GM12865 (cell line): ENCODE measurements at regions not wholly inside any gene's neighbourhood (a gene's known extent, or its start where the extent isn't known, plus 50 kb on each side); places are given as distances from the start of the nearest gene placed in this dataset.
A peak's percentile ranks its signal among the peaks of the same experiment; 100 is the strongest.

Experiments
- DNase-seq: peaks from one replicate; pipeline ENCODE4 v3.0.0; 2010; ENCODE audit warnings: low read depth
- H3K4me3 ChIP-seq: 2 replicates; pipeline ENCODE4 v1.5.1; 2011; ENCODE audit warnings: mild to moderate bottlenecking, low read depth, low read length, control low read depth
- TF ChIP-seq, protein P1 (sequence below): IDR thresholded peaks from 2 replicates; pipeline ENCODE4 v1.5.1; 2011; ENCODE audit warnings: low read length, control low read depth, low read depth, inconsistent platforms; ENCODE audit not compliant: insufficient read depth; ENCODE audit errors: missing control alignments

DNA sequence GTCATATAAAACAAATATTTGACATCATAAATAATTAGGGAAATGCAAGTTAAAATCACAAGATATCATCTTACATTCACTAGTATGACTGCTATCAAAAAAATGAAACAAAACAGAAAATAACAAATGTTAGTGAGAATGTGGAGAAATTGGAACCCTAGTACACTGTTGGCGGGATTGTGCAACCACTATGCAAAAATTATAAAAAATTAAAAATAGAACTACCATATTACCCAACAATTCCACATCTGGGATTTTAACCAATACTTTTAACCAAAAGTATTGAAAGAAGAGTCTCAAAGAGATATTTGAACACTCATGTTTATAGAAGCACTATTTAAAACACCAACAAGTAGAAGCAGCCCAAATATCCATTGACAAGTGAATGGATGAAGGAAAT lies 797.2 kb upstream of the ADAMTS5 start:
- DNase-seq, result no peak
- H3K4me3 ChIP-seq, result no peak overlapping the region
- TF ChIP-seq, protein P1, sequence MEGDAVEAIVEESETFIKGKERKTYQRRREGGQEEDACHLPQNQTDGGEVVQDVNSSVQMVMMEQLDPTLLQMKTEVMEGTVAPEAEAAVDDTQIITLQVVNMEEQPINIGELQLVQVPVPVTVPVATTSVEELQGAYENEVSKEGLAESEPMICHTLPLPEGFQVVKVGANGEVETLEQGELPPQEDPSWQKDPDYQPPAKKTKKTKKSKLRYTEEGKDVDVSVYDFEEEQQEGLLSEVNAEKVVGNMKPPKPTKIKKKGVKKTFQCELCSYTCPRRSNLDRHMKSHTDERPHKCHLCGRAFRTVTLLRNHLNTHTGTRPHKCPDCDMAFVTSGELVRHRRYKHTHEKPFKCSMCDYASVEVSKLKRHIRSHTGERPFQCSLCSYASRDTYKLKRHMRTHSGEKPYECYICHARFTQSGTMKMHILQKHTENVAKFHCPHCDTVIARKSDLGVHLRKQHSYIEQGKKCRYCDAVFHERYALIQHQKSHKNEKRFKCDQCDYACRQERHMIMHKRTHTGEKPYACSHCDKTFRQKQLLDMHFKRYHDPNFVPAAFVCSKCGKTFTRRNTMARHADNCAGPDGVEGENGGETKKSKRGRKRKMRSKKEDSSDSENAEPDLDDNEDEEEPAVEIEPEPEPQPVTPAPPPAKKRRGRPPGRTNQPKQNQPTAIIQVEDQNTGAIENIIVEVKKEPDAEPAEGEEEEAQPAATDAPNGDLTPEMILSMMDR, result no peak

DNA sequence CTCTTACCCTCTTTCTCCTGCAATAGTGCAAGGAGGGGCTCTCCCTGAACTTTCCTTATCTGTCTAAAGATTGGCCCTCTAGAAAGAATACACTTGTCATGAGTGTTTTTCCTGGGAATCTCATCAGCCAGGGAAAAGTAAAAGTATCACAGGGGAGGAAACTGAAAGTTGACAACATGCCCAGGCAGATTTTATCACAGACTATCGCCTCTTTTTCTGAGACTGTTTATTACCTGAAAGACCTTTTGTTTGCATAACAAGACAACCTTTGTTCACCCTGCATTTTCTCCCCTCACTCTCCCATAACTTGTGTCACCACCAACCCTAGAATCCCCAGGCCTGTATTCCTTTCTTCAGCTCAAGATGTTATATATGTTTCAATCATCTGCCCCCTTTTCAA lies 794.7 kb upstream of the ADAMTS5 start:
- TF ChIP-seq, protein P1, result no peak
- DNase-seq, result no peak
- H3K4me3 ChIP-seq, result no peak overlapping the region

DNA sequence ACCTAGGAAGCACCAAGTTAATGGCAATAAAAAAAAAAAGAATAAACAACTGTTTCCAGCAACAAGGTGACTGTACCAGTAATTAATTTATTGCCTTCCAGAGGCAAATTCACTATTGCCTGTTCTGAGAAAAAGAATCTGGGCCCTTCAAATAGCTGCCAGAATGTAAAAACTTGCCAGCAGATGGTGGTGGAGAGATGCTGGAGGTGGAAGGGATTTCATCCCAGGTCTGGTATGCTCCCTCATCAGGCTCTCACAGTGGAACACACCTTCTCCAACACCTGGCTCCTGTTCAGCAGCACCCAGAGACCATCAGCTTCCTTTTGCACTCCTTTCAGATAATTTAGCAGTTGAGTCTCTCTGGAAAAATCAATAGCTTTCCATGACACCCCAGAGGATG lies 792.9 kb upstream of the ADAMTS5 start:
- TF ChIP-seq, protein P1, result no peak
- no peak overlapping the region for H3K4me3 ChIP-seq
- DNase-seq, result no peak

DNA sequence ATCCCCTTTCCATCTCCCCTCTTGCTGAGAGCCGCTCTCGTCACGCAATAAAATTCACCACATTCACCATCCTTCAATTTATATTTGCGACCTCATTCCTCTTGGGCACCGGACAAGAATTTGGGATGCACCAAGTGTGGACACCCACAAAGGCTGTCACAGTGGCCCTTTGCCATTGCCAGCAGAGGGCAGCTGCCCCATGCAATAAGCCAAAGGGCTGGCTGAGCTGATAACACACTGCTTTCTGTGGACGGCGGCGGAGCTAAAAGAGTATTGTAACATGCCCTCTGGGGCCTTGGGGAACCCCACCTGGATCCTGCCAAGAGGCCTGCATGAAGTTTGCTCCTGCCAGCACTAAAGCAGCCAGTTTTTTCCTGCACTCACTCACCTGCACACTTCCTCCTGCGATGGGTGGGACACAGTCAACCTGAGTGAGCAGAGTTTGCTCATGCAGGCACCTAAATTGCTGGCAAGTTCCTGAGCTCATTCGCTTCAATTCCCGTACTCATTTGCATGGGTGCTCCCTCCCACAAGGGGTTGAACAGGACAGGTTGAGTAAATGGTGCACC lies 792.3 kb upstream of the ADAMTS5 start:
- peak; percentile 22 for DNase-seq
- H3K4me3 ChIP-seq, result no peak overlapping the region
- TF ChIP-seq, protein P1, result peak; percentile 35

DNA sequence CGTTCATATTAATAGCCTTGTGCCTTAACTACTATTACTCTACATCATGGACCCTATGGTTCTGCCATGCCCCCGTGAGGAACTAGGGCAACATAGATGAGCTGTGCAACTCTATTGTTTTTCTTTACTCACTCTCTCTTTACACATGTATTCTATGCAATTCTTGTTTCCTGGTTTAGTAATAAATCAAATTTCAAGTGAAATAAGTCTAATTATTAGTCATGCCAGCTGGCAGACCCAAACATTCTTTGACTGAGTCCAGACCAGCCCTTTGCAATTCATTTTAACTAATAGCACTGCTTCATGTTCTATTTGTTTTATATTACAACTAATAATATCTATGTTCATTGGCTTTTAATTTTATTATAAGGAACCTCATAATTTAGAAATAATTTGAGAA lies 789.3 kb upstream of the ADAMTS5 start:
- no peak overlapping the region for H3K4me3 ChIP-seq
- no peak for DNase-seq
- TF ChIP-seq, protein P1, result no peak

DNA sequence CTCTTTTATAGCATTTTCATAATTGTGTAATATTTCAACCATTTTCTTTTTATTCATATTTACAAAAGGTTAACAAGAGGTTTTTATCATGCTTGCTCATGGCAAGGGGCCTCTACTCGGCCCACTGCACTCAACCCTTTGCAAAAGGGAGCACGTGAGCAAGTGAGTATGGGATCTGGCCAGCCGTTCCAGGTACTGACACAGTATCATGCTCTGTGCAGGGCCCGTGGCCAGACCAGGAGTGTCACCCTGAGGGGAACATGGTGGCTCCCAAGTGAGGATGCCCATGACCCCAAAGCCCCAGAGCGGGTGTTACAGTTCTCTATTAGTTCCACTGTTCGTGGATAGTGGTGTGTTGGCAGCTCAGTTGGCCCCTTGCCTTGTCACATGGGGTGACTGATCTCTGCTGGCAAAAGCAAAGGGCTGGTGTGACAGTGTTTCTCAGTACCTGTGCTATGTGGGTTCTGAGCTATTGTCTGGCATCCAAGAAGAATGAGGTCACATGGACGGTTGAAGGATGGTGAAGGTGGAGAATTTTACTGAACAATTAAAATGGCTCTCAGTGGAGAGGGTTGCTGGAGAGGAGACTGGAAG lies 777.2 kb upstream of the ADAMTS5 start:
- H3K4me3 ChIP-seq, result no peak overlapping the region
- TF ChIP-seq, protein P1, result no peak
- DNase-seq, result no peak

DNA sequence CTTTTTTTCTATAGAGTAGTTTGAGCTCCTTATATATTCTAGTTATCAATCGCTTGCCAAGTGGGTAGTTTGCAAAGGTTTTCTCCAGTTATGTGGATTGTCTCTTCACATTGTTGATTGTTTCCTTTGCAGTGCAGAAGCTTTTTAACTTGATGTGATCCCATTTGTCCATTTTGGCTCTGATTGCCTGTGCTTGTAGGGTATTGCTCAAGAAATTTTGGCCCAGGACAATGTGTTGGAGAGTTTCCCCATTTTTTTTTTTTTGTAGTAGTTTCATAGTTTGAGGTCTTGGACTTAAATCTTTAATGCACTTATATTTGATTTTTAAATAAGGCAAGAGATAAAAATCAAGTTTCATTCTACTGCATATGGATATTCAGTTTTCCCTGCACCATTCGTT lies 774.8 kb upstream of the ADAMTS5 start:
- no peak overlapping the region for H3K4me3 ChIP-seq
- TF ChIP-seq, protein P1, result no peak
- DNase-seq, result no peak
